Common myeloid progenitor, CD34-positive (primary cell): ENCODE measurements at regions not wholly inside any gene's neighbourhood (a gene's known extent, or its start where the extent isn't known, plus 50 kb on each side); places are given as distances from the start of the nearest gene placed in this dataset.
"Not testable (repeated sequence)": the region's sequence is repeated elsewhere in the genome, so short reads cannot be mapped to it uniquely, and the experiment has no call there.

Experiments
- CTCF ChIA-PET: fragments of 350-600 bp; sonication (Branson Sonifier 250); formaldehyde crosslinking; loops from one replicate; lab custom pipeline; 2021; ENCODE audit warnings: antibody characterized with exemption; lab: Charles Lee
- POLR2A ChIA-PET: fragments of 350-600 bp; sonication (Branson Sonifier 250); formaldehyde crosslinking; loops from one replicate; lab custom pipeline; 2021; ENCODE audit warnings: antibody characterized with exemption; lab: Charles Lee
- DNase-seq, 3 donors: peaks; one replicate each; pipeline versions ENCODE4 v3.0.0 to v3.0.0-alpha.2; 2013
- H3K27ac ChIP-seq, 2 experiments: 1 replicate in 1 of 2; 2 replicates in 1 of 2; pipeline ENCODE4 v1.7.0; 2013; ENCODE audit warnings: inconsistent platforms in 2 of 2, low read length in 2 of 2, mild to moderate bottlenecking in 2 of 2, low read depth in 1 of 2, moderate library complexity in 1 of 2; ENCODE audit not compliant: severe bottlenecking in 2 of 2, insufficient read depth in 1 of 2, poor library complexity in 1 of 2
- H3K27me3 ChIP-seq, 5 experiments: replicated peaks in 2 of 5; 1 replicate in 3 of 5; 2 replicates in 2 of 5; pipeline versions ENCODE4 v1.6.1 to v1.7.0; 2013; ENCODE audit warnings: low read length in 4 of 5, mild to moderate bottlenecking in 2 of 5, moderate library complexity in 2 of 5, inconsistent platforms in 1 of 5; ENCODE audit not compliant: insufficient read depth in 5 of 5, control insufficient read depth in 4 of 5
- H3K36me3 ChIP-seq, 4 experiments: 1 replicate in 2 of 4; 2 replicates in 2 of 4; pipeline versions ENCODE4 v1.6.1 to v1.7.0; 2013; ENCODE audit warnings: low read length in 3 of 4, control low read depth in 1 of 4, mild to moderate bottlenecking in 1 of 4; ENCODE audit not compliant: control insufficient read depth in 4 of 4, insufficient read depth in 4 of 4
- H3K4me1 ChIP-seq, 4 experiments: 1 replicate in 3 of 4; 2 replicates in 1 of 4; pipeline versions ENCODE4 v1.6.1 to v1.7.1; 2013; ENCODE audit warnings: low read length in 3 of 4, mild to moderate bottlenecking in 3 of 4, control low read depth in 1 of 4, inconsistent platforms in 1 of 4, moderate library complexity in 1 of 4; ENCODE audit not compliant: control insufficient read depth in 4 of 4, insufficient read depth in 4 of 4; ENCODE audit errors: control extremely low read depth in 1 of 4
- H3K4me3 ChIP-seq, 7 experiments: 1 replicate in 4 of 7; 2 replicates in 3 of 7; pipeline versions ENCODE4 v1.5.1 to v1.7.0; 2013; ENCODE audit warnings: mild to moderate bottlenecking in 7 of 7, low read length in 6 of 7, moderate library complexity in 6 of 7, inconsistent platforms in 2 of 7, low read depth in 2 of 7, control low read depth in 1 of 7; ENCODE audit not compliant: insufficient read depth in 4 of 7, control insufficient read depth in 1 of 7; ENCODE audit errors: extremely low read depth in 1 of 7
- H3K9me3 ChIP-seq, 5 experiments: 1 replicate in 4 of 5; 2 replicates in 1 of 5; pipeline versions ENCODE4 v1.6.1 to v1.7.1; 2013; ENCODE audit warnings: low read length in 4 of 5, mild to moderate bottlenecking in 2 of 5, inconsistent platforms in 1 of 5, low read depth in 1 of 5, moderate library complexity in 1 of 5; ENCODE audit not compliant: control insufficient read depth in 4 of 5, insufficient read depth in 2 of 5; ENCODE audit errors: control extremely low read depth in 1 of 5
- WGBS: methylation state at CpG from one replicate; pipeline ENCODE4 v1.1.5; 2013; ENCODE audit not compliant: insufficient coverage; 5-methylcytosine and 5-hydroxymethylcytosine counted together

DNA sequence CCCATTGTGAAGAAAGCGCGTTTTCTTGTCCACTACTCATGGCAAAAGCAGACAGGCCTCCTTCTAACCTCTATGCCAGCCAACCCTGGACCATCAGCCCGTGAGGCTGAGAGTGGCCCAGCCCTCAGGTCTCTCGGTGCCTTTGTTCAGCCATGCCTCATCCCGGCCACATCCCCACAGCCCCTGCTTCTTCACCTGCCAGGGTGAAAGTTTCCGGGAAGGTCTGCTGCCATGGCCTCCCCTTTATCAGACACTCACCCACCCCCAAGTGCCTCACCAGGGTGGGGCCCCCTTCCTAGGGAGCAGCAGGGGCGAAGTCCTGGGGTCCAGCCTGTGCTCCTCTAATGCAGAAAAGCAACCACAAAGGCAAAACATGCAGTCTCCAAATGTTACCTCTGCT, 478.4 kb upstream of the SALL3 start:
- 92% methylated on average over 6 of the region's 7 CpGs for WGBS
- no peak overlapping the region for H3K27ac ChIP-seq
- H3K9me3 ChIP-seq: no peaks in the 10 kb centered on the region
- ChIA-PET CTCF (no interaction called here), POLR2A (no interaction called here)
- H3K36me3 ChIP-seq: no peaks in the 10 kb centered on the region
- no peaks in the 10 kb centered on the region for H3K4me1 ChIP-seq
- H3K4me3 ChIP-seq: no peak overlapping the region
- DNase-seq: no peak
- H3K27me3 ChIP-seq: no peaks in the 10 kb centered on the region

DNA sequence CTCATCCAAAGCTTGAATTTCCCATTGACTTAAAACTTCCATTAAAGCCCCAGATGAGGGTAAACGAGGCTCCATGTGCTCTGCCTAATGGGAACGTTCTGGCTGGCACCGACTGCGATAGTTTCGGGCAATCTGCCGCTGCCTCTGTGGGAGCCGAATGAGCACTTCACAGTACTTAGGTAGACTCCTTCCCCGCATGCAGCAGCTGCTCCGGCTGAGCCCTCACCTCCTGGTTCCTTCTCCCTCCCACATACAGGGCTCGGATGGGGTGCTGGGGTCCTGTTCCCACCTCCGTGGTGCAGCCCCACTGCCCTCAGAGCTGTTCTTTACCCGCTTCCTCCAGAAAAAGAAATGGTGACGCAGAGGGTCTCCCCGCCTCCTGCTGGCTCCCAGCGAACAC, 476.5 kb upstream of the SALL3 start:
- POLR2A ChIA-PET: no interaction called here
- CTCF ChIA-PET: no interaction called here
- Histone ChIP-seq H3K9me3 (no peaks in the 10 kb centered on the region), H3K27ac (no peak overlapping the region), H3K27me3 (peaks cover 0 to 9% (median 2%) of the 10 kb centered on the region in 5 experiments), H3K36me3 (no peaks in the 10 kb centered on the region), H3K4me1 (no peaks in the 10 kb centered on the region), H3K4me3 (no peak overlapping the region)
- no peak for DNase-seq
- 99% methylated on average over 14 of the region's 15 CpGs for WGBS

DNA sequence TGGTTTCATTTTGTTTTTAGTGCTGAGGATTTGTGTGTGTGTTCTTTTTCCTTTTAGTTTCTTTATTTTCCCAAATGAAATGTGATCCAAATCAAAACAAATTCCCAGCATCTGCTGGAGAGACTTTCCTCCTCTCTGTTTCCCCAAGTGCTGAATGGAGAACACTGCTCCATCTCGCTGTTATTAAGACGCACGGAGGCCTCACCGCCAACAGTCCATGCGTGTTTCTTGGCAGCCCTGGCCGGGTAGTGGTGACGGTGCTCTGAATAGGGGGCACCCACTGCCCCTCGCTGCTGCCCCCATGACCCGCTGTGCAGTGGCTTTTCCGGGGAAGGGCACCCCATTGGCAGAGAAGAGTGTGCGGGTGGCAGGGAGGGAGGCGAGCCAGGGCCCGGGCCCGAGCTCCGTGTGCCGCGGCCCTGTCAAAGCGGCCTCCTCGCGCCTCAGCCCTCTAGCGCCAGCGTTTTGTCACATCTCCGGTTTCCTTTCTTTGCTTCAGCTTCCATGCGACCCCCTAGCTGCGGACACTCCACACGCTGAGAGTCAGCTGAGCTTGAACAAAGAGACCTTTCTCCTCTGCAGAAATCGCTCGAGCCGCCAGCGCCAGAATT, 473.7 kb upstream of the SALL3 start:
- no peak overlapping the region for H3K4me3 ChIP-seq
- no peaks in the 10 kb centered on the region for H3K4me1 ChIP-seq
- H3K27ac ChIP-seq: no peak overlapping the region
- H3K9me3 ChIP-seq: no peaks in the 10 kb centered on the region
- no peaks in the 10 kb centered on the region for H3K36me3 ChIP-seq
- peaks cover 0 to 9% (median 2%) of the 10 kb centered on the region in 5 experiments for H3K27me3 ChIP-seq
- POLR2A ChIA-PET: no interaction called here
- CTCF ChIA-PET: no interaction called here
- 63% methylated on average over 30 of the region's 30 CpGs for WGBS
- DNase-seq: no peak

DNA sequence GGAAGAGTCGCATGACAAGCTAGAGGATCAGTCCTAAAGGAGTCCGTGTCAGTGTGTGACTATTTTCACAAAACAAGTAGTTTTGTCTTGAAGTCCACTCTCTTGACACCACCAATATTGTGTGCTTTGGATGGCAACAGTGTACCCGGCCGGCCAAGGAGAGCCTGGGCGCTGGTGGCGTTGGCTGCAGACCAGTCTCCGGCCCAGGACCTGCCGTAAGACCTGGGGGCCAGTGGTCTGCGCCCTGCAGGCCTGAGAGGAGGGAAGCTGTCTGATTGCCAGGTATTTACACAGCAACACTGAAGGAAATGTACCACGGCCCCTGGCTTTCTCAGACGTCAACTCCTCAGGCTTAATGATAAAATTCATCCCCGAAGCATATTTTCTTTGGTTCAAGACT, 472.4 kb upstream of the SALL3 start:
- POLR2A ChIA-PET: no interaction called here
- Histone ChIP-seq H3K4me3 (no peak overlapping the region), H3K36me3 (no peaks in the 10 kb centered on the region), H3K27ac (no peak overlapping the region), H3K4me1 (no peaks in the 10 kb centered on the region), H3K27me3 (peaks cover 0 to 13% (median 2%) of the 10 kb centered on the region in 5 experiments), H3K9me3 (no peaks in the 10 kb centered on the region)
- CTCF ChIA-PET: no interaction called here
- WGBS: 94% methylated on average over 12 of the region's 12 CpGs
- DNase-seq: no peak

DNA sequence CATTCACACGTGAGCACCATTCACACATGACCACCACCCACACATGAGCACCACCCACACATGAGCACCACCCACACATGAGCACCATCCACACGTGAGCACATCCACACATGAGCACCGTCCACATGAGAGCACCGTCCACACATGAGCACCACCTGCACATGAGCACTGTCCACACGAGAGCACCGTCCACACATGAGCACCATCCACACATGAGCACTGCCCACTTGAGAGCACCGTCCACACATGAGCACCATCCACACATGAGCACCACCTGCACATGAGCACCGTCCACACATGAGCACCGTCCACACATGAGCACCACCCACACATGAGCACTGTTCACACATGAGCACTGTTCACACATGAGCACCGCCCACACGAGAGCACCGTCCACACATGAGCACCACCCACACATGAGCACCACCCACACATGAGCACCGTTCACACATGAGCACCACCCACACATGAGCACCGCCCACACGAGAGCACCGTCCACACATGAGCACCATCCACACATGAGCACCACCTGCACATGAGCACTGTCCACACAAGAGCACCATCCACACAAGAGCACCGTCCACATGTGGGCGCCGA, 471.3 kb upstream of the SALL3 start:
- H3K27ac ChIP-seq, H3K9me3 ChIP-seq, DNase-seq, H3K4me1 ChIP-seq, H3K36me3 ChIP-seq, POLR2A ChIA-PET, CTCF ChIA-PET, H3K4me3 ChIP-seq: not testable (repeated sequence)
- WGBS: 100% methylated on average over 7 of the region's 19 CpGs
- H3K27me3 ChIP-seq: peaks cover 0 to 13% (median 2%) of the 10 kb centered on the region in 5 experiments

DNA sequence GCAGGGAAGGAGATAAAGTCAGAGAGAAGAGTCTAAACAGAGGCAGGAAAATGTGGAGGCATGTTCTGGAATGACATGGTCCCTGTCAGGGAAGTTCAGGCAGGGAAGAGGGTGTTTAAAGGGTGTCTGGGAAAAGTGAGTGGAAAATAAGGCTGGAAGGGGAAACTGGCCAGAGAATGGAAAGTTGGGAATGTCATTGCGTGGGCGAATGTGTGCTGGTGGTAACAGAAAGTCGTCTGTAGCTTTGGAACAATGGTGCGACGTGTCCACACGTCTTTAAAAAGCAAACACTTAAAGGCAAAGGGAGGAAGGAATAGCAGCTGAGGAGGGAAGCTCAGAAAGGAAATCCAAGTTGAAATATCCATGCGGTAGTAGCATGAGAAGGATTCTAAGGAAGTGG, 469.5 kb upstream of the SALL3 start:
- ChIA-PET POLR2A (no interaction called here), CTCF (no interaction called here)
- no peak overlapping the region for H3K27ac ChIP-seq
- H3K27me3 ChIP-seq: peaks cover 0 to 13% (median 2%) of the 10 kb centered on the region in 5 experiments
- DNase-seq: no peak
- no peaks in the 10 kb centered on the region for H3K36me3 ChIP-seq
- no peaks in the 10 kb centered on the region for H3K9me3 ChIP-seq
- no peaks in the 10 kb centered on the region for H3K4me1 ChIP-seq
- H3K4me3 ChIP-seq: no peak overlapping the region
- 71% methylated on average over 7 of the region's 7 CpGs for whole genome bisulfite sequencing

DNA sequence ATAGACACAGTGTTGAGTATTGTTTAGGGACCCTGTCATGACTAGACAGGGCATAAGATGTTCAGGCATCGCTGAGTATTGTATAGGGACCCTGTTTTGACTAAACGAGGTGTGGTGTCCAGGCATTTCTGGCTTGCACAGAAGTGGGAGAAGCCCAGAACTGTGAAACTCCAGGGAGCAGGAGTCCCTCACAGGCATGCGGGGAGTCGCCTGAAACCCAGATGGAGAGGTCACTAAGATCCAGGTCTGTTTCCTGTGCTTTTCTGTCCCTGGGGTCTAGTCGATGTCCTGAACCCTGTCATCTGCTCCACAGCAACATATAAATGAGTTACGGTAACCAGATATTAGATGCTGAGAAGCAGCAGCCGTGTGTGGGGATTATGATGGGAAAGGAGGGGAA, 469.0 kb upstream of the SALL3 start:
- ChIA-PET POLR2A (no interaction called here), CTCF (no interaction called here)
- H3K27ac ChIP-seq: no peak overlapping the region
- peaks cover 0 to 13% (median 2%) of the 10 kb centered on the region in 5 experiments for H3K27me3 ChIP-seq
- DNase-seq: no peak
- H3K4me1 ChIP-seq: no peaks in the 10 kb centered on the region
- 91% methylated on average over 7 of the region's 7 CpGs for WGBS
- no peak overlapping the region for H3K4me3 ChIP-seq
- H3K36me3 ChIP-seq: no peaks in the 10 kb centered on the region
- no peaks in the 10 kb centered on the region for H3K9me3 ChIP-seq
